Esophagus muscularis mucosa (tissue), 4 donors: ENCODE measurements at regions not wholly inside any gene's neighbourhood (a gene's known extent, or its start where the extent isn't known, plus 50 kb on each side); places are given as distances from the start of the nearest gene placed in this dataset.

ENCODE experiments used
- DNase-seq: peaks from one replicate; pipeline ENCODE4 v3.0.0-alpha.2; 2017; ENCODE audit errors: extremely low spot score
- H3K27ac ChIP-seq, 4 donors: fragments of 200-600 bp; sonication (generic); replicated peaks in 1 of 4; 1 replicate in 3 of 4; 2 replicates in 1 of 4; pipeline ENCODE4 v1.5.1; 2016 to 2019; ENCODE audit warnings: mild to moderate bottlenecking in 1 of 4
- H3K27me3 ChIP-seq, 4 donors: fragments of 200-600 bp; sonication (generic); one replicate each; pipeline versions ENCODE4 v1.5.1 to v1.6.0; 2016 to 2019
- H3K36me3 ChIP-seq, 4 donors: fragments of 200-600 bp; sonication (generic); one replicate each; pipeline ENCODE4 v1.5.1; 2016 to 2019
- H3K4me1 ChIP-seq, 4 donors: fragments of 200-600 bp; sonication (generic); one replicate each; pipeline ENCODE4 v1.5.1; 2016 to 2019
- H3K4me3 ChIP-seq, 4 donors: fragments of 200-600 bp; sonication (generic); 1 replicate in 2 of 4; 2 replicates in 2 of 4; pipeline ENCODE4 v1.5.1; 2016 to 2019; ENCODE audit warnings: mild to moderate bottlenecking in 4 of 4, moderate library complexity in 1 of 4
- H3K9me3 ChIP-seq, 4 donors: fragments of 200-600 bp; sonication (generic); 1 replicate in 3 of 4; 2 replicates in 1 of 4; pipeline ENCODE4 v1.5.1; 2016 to 2019
- EP300 ChIP-seq: sonication (generic); formaldehyde crosslinking; IDR thresholded peaks from one replicate; pipeline ENCODE4 v1.6.1; 2017; ENCODE audit warnings: antibody characterized with exemption
- POLR2A ChIP-seq: fragments of 450-650 bp; IDR thresholded peaks from one replicate; pipeline ENCODE4 v1.6.1; 2017; ENCODE audit warnings: antibody characterized with exemption, moderate library complexity, mild to moderate bottlenecking, low read depth
- POLR2AphosphoS5 ChIP-seq, 2 donors: sonication (generic); formaldehyde crosslinking; IDR thresholded peaks; one replicate each; pipeline ENCODE4 v1.6.1; 2017; ENCODE audit warnings: antibody characterized with exemption in 2 of 2
- WGBS: methylation state at CpG from one replicate; pipeline ENCODE4 v1.1.5; 2018; 5-methylcytosine and 5-hydroxymethylcytosine counted together
- intact Hi-C: fragments of 100-400 bp; cut with DNase I; formaldehyde crosslinking; loops from one replicate; pipeline ENCODE4 v1.15.1; 2023
- TF ChIP-seq, protein P1 (sequence below), 3 experiments: fragments of 200-600 bp in 2 of 3; fragments of 450-650 bp in 1 of 3; sonication (generic) in 2 of 3; IDR thresholded peaks; one replicate each; pipeline ENCODE4 v1.5.1; 2017 to 2019; ENCODE audit warnings: antibody characterized with exemption in 3 of 3, mild to moderate bottlenecking in 2 of 3, moderate library complexity in 1 of 3

DNA sequence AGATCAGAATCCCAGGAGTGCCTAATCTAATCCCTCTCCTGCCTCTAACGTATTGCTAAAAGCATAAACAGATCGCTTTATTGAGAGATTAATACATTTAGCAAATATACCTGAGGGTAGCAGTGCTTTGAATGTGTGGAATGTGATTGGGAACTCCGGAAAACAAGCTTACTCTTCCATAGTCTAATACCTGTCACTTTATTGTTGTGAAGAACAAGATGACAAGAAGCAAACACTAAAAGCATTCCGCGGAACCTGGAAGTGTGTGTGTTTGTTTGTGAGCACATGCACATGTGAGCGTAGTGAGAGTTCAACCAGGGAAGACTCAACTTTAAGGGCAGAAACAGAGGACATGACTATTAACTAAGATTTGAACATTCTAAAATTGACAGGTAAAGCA lies 265.0 kb upstream of the GJE1 start:
- Histone ChIP-seq H3K36me3 (no peaks in the 10 kb centered on the region), H3K4me1 (no peaks in the 10 kb centered on the region), H3K4me3 (no peak overlapping the region), H3K9me3 (no peaks in the 10 kb centered on the region), H3K27me3 (no peaks in the 10 kb centered on the region), H3K27ac (no peak overlapping the region)
- intact Hi-C loops: no loop called here
- 89% methylated on average over 6 of the region's 6 CpGs for WGBS
- DNase-seq: no peak
- TF ChIP-seq POLR2AphosphoS5 (IDR thresholded peaks at IDR 0.05): no peak
- TF ChIP-seq POLR2A: no peak
- TF ChIP-seq, protein P1, sequence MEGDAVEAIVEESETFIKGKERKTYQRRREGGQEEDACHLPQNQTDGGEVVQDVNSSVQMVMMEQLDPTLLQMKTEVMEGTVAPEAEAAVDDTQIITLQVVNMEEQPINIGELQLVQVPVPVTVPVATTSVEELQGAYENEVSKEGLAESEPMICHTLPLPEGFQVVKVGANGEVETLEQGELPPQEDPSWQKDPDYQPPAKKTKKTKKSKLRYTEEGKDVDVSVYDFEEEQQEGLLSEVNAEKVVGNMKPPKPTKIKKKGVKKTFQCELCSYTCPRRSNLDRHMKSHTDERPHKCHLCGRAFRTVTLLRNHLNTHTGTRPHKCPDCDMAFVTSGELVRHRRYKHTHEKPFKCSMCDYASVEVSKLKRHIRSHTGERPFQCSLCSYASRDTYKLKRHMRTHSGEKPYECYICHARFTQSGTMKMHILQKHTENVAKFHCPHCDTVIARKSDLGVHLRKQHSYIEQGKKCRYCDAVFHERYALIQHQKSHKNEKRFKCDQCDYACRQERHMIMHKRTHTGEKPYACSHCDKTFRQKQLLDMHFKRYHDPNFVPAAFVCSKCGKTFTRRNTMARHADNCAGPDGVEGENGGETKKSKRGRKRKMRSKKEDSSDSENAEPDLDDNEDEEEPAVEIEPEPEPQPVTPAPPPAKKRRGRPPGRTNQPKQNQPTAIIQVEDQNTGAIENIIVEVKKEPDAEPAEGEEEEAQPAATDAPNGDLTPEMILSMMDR (IDR thresholded peaks at IDR 0.05): no peak
- TF ChIP-seq EP300: no peak

DNA sequence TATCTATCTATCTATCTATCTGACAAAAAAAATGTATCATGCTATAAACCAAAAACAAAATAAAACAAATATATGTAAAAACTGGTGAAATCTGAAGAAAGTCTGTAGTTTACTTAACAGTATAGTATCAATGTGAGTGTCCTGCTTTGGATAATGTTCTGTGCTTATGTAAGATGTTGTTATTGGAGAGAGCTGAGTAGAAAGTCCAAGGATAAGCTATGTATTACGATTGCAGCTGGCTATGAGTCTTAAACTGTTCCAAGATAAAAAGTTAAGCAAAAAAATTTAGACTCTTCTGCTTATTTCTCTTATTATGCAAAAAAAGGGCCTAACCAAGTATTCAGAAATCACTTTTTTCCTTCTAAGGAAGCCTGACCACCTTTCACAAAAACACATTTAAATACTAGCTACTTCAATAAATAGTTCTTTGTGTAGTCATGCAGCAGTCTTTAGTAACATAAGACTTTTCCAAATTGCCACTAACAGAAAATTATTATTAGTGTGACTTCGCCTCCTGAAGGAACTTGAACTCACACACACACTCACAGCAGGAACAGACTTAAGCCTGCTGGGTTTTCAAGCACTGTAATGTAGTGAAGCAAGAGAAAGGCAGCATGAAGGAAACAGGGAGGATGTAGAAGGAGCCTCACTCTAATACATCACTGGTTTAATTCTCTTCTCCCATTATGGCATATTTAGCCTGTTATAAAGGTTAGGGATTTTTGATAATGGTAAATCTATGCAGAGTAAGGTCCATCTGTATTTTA lies 265.8 kb upstream of the GJE1 start:
- H3K27ac ChIP-seq: no peak overlapping the region
- no peaks in the 10 kb centered on the region for H3K9me3 ChIP-seq
- H3K4me1 ChIP-seq: no peaks in the 10 kb centered on the region
- H3K27me3 ChIP-seq: no peaks in the 10 kb centered on the region
- intact Hi-C loops: no loop called here
- WGBS: 73% methylated on average over 2 of the region's 2 CpGs
- TF ChIP-seq POLR2AphosphoS5 (IDR thresholded peaks at IDR 0.05) (no peak), EP300 (no peak), POLR2A (no peak)
- TF ChIP-seq, protein P1 (IDR thresholded peaks at IDR 0.05): no peak
- no peak for DNase-seq
- H3K36me3 ChIP-seq: no peaks in the 10 kb centered on the region
- H3K4me3 ChIP-seq: no peak overlapping the region

GRCh38 chr6:141851063-141851462 lies 281.7 kb upstream of the GJE1 start:
- intact Hi-C loops: no loop called here
- Histone ChIP-seq H3K4me1 (no peaks in the 10 kb centered on the region), H3K4me3 (no peak overlapping the region), H3K9me3 (no peaks in the 10 kb centered on the region), H3K27me3 (no peaks in the 10 kb centered on the region), H3K36me3 (no peaks in the 10 kb centered on the region), H3K27ac (no peak overlapping the region)
- WGBS: 74% methylated on average over 3 of the region's 3 CpGs
- no peak for DNase-seq
- TF ChIP-seq POLR2A (no peak), EP300 (no peak), POLR2AphosphoS5 (IDR thresholded peaks at IDR 0.05) (no peak)
- TF ChIP-seq, protein P1 (IDR thresholded peaks at IDR 0.05): no peak

- no peak overlapping the region for H3K27ac ChIP-seq
- H3K4me3 ChIP-seq: no peak overlapping the region
- no peaks in the 10 kb centered on the region for H3K9me3 ChIP-seq
- H3K27me3 ChIP-seq: no peaks in the 10 kb centered on the region
- no peak for TF ChIP-seq POLR2AphosphoS5 (IDR thresholded peaks at IDR 0.05)
- TF ChIP-seq, protein P1 (IDR thresholded peaks at IDR 0.05): no peak
- no peak for TF ChIP-seq EP300
- no peak for TF ChIP-seq POLR2A
- WGBS: 83% methylated on average over 6 of the region's 6 CpGs
- H3K36me3 ChIP-seq: no peaks in the 10 kb centered on the region
- intact Hi-C loops: no loop called here
- no peak for DNase-seq
- H3K4me1 ChIP-seq: no peaks in the 10 kb centered on the region
Observed at GRCh38 chr6:141848029-141848890, 284.5 kb upstream of the GJE1 start.
